H1 (cell line): ENCODE measurements at regions not wholly inside any gene's neighbourhood (a gene's known extent, or its start where the extent isn't known, plus 50 kb on each side); places are given as distances from the start of the nearest gene placed in this dataset.

Experiments used
- CTCF ChIA-PET: fragments of 300-600 bp; sonication (Branson Sonifier 250); formaldehyde crosslinking; loops from one replicate; lab custom pipeline; 2021; ENCODE audit not compliant: partially characterized antibody; lab: Charles Lee
- POLR2A ChIA-PET: fragments of 300-600 bp; sonication (Branson Sonifier 250); formaldehyde crosslinking; loops from one replicate; lab custom pipeline; 2021; ENCODE audit warnings: inconsistent platforms; ENCODE audit not compliant: partially characterized antibody; lab: Charles Lee
- DNase-seq, 2 experiments: peaks; one replicate each; pipeline versions ENCODE4 v3.0.0 to v3.0.0-alpha.2; 2010 to 2022; ENCODE audit warnings: low spot score in 2 of 2, low read depth in 1 of 2, mixed read lengths in 1 of 2
- FAIRE-seq: peaks from 2 replicates; lab custom pipeline; 2011; peaks lifted over from hg19 to GRCh38; lab: Jason Lieb, UNC
- H2AFZ ChIP-seq: 2 replicates; pipeline ENCODE4 v1.8.1; 2012; ENCODE audit warnings: low read length, inconsistent platforms
- H2AK5ac ChIP-seq: 2 replicates; pipeline ENCODE4 v1.6.1; 2013; ENCODE audit warnings: low read depth, low read length
- H2BK120ac ChIP-seq: replicated peaks from 2 replicates; pipeline ENCODE3; 2013; ENCODE audit warnings: low read depth, low read length, inconsistent platforms
- H2BK12ac ChIP-seq: 2 replicates; pipeline ENCODE4 v1.6.1; 2013; ENCODE audit warnings: low read depth, low read length
- H2BK15ac ChIP-seq: 2 replicates; pipeline ENCODE4 v1.6.1; 2013; ENCODE audit warnings: low read length
- H2BK20ac ChIP-seq: 2 replicates; pipeline ENCODE4 v1.6.1; 2013; ENCODE audit warnings: low read length
- H2BK5ac ChIP-seq: 2 replicates; pipeline ENCODE4 v1.6.1; 2013; ENCODE audit warnings: low read depth, low read length
- H3K14ac ChIP-seq: 2 replicates; pipeline ENCODE4 v1.6.1; 2013; ENCODE audit warnings: inconsistent platforms; ENCODE audit not compliant: insufficient read length
- H3K18ac ChIP-seq: 2 replicates; pipeline ENCODE4 v1.6.1; 2013; ENCODE audit warnings: low read length; ENCODE audit errors: extremely low read depth
- H3K23ac ChIP-seq: 2 replicates; pipeline ENCODE4 v1.6.1; 2013; ENCODE audit warnings: inconsistent platforms; ENCODE audit not compliant: insufficient read length
- H3K23me2 ChIP-seq: 2 replicates; pipeline ENCODE4 v1.6.1; 2013; ENCODE audit warnings: low read depth, low read length
- H3K27ac ChIP-seq: 2 replicates; pipeline ENCODE4 v1.6.1; 2011; ENCODE audit warnings: low read depth, low read length, inconsistent platforms
- H3K27me3 ChIP-seq, 4 experiments: replicated peaks in 1 of 4; 1 replicate in 1 of 4; 2 replicates in 3 of 4; pipeline versions ENCODE4 v1.6.1 to v1.8.1; 2011 to 2013; ENCODE audit warnings: low read length in 3 of 4, mild to moderate bottlenecking in 3 of 4, inconsistent platforms in 2 of 4, mixed read lengths in 2 of 4, moderate library complexity in 1 of 4; ENCODE audit not compliant: control insufficient read depth in 3 of 4, insufficient read depth in 3 of 4; ENCODE audit errors: extremely low read depth in 1 of 4
- H3K36me3 ChIP-seq, 4 experiments: 2 replicates each; pipeline versions ENCODE4 v1.6.1 to v1.8.1; 2011 to 2013; ENCODE audit warnings: mild to moderate bottlenecking in 4 of 4, low read length in 3 of 4, moderate library complexity in 2 of 4, control low read depth in 1 of 4, inconsistent platforms in 1 of 4; ENCODE audit not compliant: insufficient read depth in 4 of 4, control insufficient read depth in 2 of 4
- H3K4ac ChIP-seq: replicated peaks from 2 replicates; pipeline ENCODE3; 2013; ENCODE audit warnings: low read length, low read depth, mixed read lengths, inconsistent platforms; ENCODE audit not compliant: insufficient read length
- H3K4me1 ChIP-seq, 4 experiments: replicated peaks in 1 of 4; 1 replicate in 1 of 4; 2 replicates in 3 of 4; pipeline versions ENCODE4 v1.6.1 to v1.8.1; 2011 to 2013; ENCODE audit warnings: low read length in 3 of 4, inconsistent platforms in 2 of 4, mixed read lengths in 1 of 4; ENCODE audit not compliant: insufficient read depth in 4 of 4, control insufficient read depth in 3 of 4
- H3K4me2 ChIP-seq, 2 experiments: 2 replicates each; pipeline versions ENCODE4 v1.6.1 to v1.8.1; 2011 to 2013; ENCODE audit warnings: low read depth in 2 of 2, low read length in 2 of 2, control low read depth in 1 of 2, inconsistent platforms in 1 of 2, mild to moderate bottlenecking in 1 of 2; ENCODE audit not compliant: insufficient read depth in 1 of 2
- H3K4me3 ChIP-seq, 4 experiments: fragments of 200-600, 300-600 bp in 1 of 4; sonication (generic), shearing (Covaris generic), sonication (Bioruptor Twin) in 1 of 4; 2 replicates each; pipeline versions ENCODE4 v1.5.1 to v1.8.1; 2011 to 2016; ENCODE audit warnings: low read length in 4 of 4, low read depth in 3 of 4, control low read depth in 2 of 4, inconsistent platforms in 2 of 4, mild to moderate bottlenecking in 2 of 4, mixed read lengths in 1 of 4, moderate library complexity in 1 of 4; ENCODE audit not compliant: insufficient read depth in 2 of 4; ENCODE audit errors: extremely low read depth in 1 of 4
- H3K56ac ChIP-seq: replicated peaks from 2 replicates; pipeline ENCODE3; 2013; ENCODE audit warnings: low read depth, mild to moderate bottlenecking, mixed read lengths, low read length, inconsistent platforms; ENCODE audit not compliant: insufficient read length
- H3K79me1 ChIP-seq: 2 replicates; pipeline ENCODE4 v1.6.1; 2013; ENCODE audit warnings: low read depth, low read length, control low read depth
- H3K79me2 ChIP-seq, 2 experiments: 2 replicates each; pipeline versions ENCODE4 v1.6.1 to v1.8.1; 2012 to 2013; ENCODE audit warnings: low read length in 2 of 2, mild to moderate bottlenecking in 2 of 2, inconsistent platforms in 1 of 2; ENCODE audit not compliant: insufficient read depth in 2 of 2, control insufficient read depth in 1 of 2
- H3K9ac ChIP-seq, 4 experiments: replicated peaks in 1 of 4; 1 replicate in 1 of 4; 2 replicates in 3 of 4; pipeline versions ENCODE4 v1.6.1 to v1.8.1; 2011 to 2013; ENCODE audit warnings: low read depth in 3 of 4, low read length in 3 of 4, control low read depth in 2 of 4, mild to moderate bottlenecking in 2 of 4, moderate library complexity in 2 of 4, inconsistent platforms in 1 of 4; ENCODE audit errors: extremely low read depth in 1 of 4
- H3K9me3 ChIP-seq, 2 experiments: 2 replicates each; pipeline versions ENCODE4 v1.6.1 to v1.8.1; 2012 to 2013; ENCODE audit warnings: mild to moderate bottlenecking in 2 of 2, moderate library complexity in 2 of 2, control low read depth in 1 of 2, inconsistent platforms in 1 of 2, low read depth in 1 of 2, low read length in 1 of 2, mixed read lengths in 1 of 2; ENCODE audit not compliant: insufficient read depth in 2 of 2
- H4K20me1 ChIP-seq, 2 experiments: replicated peaks in 1 of 2; 2 replicates each; pipeline versions ENCODE3 to v1.8.1; 2011 to 2013; ENCODE audit warnings: inconsistent platforms in 2 of 2, low read length in 2 of 2, mild to moderate bottlenecking in 1 of 2; ENCODE audit not compliant: insufficient read depth in 2 of 2, control insufficient read depth in 1 of 2
- H4K5ac ChIP-seq: 2 replicates; pipeline ENCODE4 v1.6.1; 2013; ENCODE audit warnings: low read length, low read depth, mixed read lengths, inconsistent platforms; ENCODE audit not compliant: insufficient read length
- H4K8ac ChIP-seq: 2 replicates; pipeline ENCODE4 v1.8.0; 2013; ENCODE audit warnings: mild to moderate bottlenecking, moderate library complexity, low read length, inconsistent platforms; ENCODE audit not compliant: insufficient read depth; ENCODE audit errors: extremely low read depth
- H4K91ac ChIP-seq: replicated peaks from 2 replicates; pipeline ENCODE3; 2013; ENCODE audit warnings: low read length, mixed read lengths, inconsistent platforms; ENCODE audit not compliant: insufficient read length
- POLR2AphosphoS5 ChIP-seq: IDR thresholded peaks from 2 replicates; pipeline ENCODE4 v1.6.1; 2011; ENCODE audit warnings: low read depth, low read length
- RXRA ChIP-seq: IDR thresholded peaks from 2 replicates; pipeline ENCODE4 v1.6.1; 2011; ENCODE audit warnings: low read depth, mild to moderate bottlenecking, low read length, moderate library complexity; ENCODE audit not compliant: insufficient read depth
- WGBS, 2 experiments: shearing (Covaris generic) in 1 of 2; methylation state at CpG; one replicate each; pipeline versions ENCODE4 v1.1.6 to v1.1.7; 2013 to 2015; ENCODE audit warnings: low lambda C conversion rate in 2 of 2, mixed read lengths in 2 of 2, inconsistent platforms in 1 of 2, low coverage in 1 of 2, missing lambda C conversion rate in 1 of 2; ENCODE audit not compliant: insufficient replicate concordance in 2 of 2, insufficient coverage in 1 of 2, insufficient read length in 1 of 2; ENCODE audit errors: extremely low coverage in 1 of 2, missing lambda C conversion rate in 1 of 2; 5-methylcytosine and 5-hydroxymethylcytosine counted together

DNA sequence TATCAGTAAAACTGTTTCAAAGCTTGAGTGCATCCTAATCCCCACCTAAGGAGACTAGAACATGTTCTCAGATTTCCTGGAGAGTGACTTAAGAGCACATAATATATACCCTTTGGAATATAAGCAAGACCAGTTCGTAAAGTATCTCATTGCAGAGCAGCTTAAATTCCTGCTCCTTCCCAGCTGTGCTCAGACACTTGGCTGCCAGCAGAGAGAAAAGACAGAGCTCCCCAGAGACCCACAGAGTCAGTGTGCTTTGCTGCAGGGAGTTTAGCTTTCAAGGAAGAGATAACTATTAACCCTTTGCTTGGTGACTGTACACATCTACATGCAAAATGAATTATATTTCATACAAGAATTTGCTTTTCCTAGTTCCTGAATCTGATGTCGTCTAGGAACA lies 338.1 kb upstream of the ARHGEF26 start:
- no peak overlapping the region for H3K56ac ChIP-seq
- H3K27ac ChIP-seq: no peak overlapping the region

More for the DNA sequence above, 338.1 kb upstream of the ARHGEF26 start:
- Histone ChIP-seq H2BK120ac (no peak overlapping the region), H2BK12ac (no peak overlapping the region), H3K9me3 (no peaks in the 10 kb centered on the region), H3K23me2 (no peaks in the 10 kb centered on the region), H2BK15ac (no peak overlapping the region), H4K20me1 (no peaks in the 10 kb centered on the region), H3K36me3 (no peaks in the 10 kb centered on the region), H3K79me2 (no peaks in the 10 kb centered on the region), H3K23ac (no peak overlapping the region), H3K4me3 (no peak overlapping the region), H2AFZ (no peak overlapping the region), H4K91ac (no peak overlapping the region), H3K4ac (no peak overlapping the region), H3K27me3 (no peaks in the 10 kb centered on the region), H3K4me1 (no peaks in the 10 kb centered on the region; a peak in 1 of 7 replicates), H3K18ac (no peak overlapping the region), H3K79me1 (no peaks in the 10 kb centered on the region), H3K9ac (no peak overlapping the region), H3K14ac (no peak overlapping the region), H2BK20ac (no peak overlapping the region), H4K8ac (no peak overlapping the region), H2BK5ac (no peak overlapping the region), H3K4me2 (no peak overlapping the region), H4K5ac (no peak overlapping the region), H2AK5ac (no peak overlapping the region)
- FAIRE-seq (no peak), DNase-seq (no peak)
- ChIA-PET CTCF (interaction anchor here (0.8 to 3.7 kb wide), 5 partner anchors 8 to 742 kb away, joined by 3 to 22 read pairs (median 5); no protein-coding TSS in a partner anchor), POLR2A (no interaction called here)
- TF ChIP-seq RXRA (no peak), POLR2AphosphoS5 (no peak)
- WGBS, 2 experiments: 73% methylated on average over 2 of the region's 2 CpGs; no CpG with 5 or more reads in 1 of the 2 experiments
